HUDEP-2 (cell line): ENCODE measurements at regions not wholly inside any gene's neighbourhood (a gene's known extent, or its start where the extent isn't known, plus 50 kb on each side); places are given as distances from the start of the nearest gene placed in this dataset.

ENCODE experiments used
- DNase-seq, 76 experiments: peaks; one replicate each; lab custom pipeline; 2025; ENCODE audit not compliant: unreplicated experiment in 76 of 76; lab: John Stamatoyannopoulos, UW

GRCh38 chr7:17678896-17679295, 261.4 kb downstream of the SNX13 start:
- no peak for DNase-seq

DNA sequence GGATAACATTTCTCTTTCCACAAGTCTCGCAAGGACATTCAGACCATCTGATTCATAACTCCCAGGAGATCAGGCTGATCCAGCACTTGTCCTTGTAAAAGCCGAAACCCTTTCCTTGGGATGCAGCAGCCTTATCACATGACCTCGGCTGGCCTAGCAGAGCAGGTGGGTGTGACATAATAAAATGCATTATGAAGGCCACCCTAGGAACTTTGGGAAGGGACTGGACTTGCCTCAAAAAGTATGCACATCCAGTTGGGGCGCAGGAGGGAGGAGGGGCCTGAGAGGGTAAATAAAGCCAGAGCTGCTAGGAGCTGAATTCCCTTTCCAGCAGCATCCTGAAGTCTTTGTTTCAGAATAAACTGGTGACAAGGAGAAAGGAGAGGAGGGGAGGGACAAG, 260.8 kb downstream of the SNX13 start:
- no peak for DNase-seq

DNA sequence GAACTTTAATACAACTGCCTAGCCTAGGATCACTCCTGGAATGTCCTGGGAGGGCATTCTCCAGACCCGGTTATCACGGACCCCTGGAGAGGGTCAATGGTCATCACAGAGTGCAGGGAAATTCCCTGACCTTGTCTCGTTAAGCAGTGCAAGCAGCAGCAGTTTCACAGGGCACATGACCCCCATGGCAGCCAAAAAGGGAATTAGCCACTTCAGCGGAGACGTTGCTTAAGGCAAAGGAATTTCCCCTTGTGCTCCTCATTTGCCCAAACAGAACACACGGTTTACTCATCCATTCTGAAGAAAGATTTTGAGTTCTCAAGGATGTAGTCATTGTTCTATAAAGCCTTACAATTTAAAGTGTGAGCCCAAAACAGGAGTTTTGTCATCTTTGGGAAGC, 260.3 kb downstream of the SNX13 start:
- no peak for DNase-seq

DNA sequence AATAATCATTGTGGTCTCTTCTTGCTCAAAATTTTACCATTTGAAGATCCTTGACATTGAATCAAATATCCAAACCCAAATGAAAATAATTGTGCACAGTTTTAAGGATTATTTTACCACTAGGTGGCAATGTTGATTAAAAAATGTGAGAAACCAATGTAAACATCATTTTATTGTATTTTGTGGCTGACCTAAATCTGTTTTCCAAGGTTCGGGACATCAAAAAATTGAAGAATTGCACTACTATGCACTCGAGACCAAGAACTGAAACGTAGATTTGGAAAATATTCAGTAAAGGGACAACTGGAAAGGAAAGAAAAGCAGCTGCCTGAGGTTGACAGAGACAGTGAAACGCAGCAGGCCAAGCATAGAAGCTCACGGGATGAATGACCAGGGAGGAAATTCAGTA, 259.3 kb downstream of the SNX13 start:
- peak in 4 of 76 experiments; percentile 1 to 16 (median 3) for DNase-seq

- no peak for DNase-seq
These were observed 258.3 kb downstream of the SNX13 start for GRCh38 chr7:17681965-17682364.

DNA sequence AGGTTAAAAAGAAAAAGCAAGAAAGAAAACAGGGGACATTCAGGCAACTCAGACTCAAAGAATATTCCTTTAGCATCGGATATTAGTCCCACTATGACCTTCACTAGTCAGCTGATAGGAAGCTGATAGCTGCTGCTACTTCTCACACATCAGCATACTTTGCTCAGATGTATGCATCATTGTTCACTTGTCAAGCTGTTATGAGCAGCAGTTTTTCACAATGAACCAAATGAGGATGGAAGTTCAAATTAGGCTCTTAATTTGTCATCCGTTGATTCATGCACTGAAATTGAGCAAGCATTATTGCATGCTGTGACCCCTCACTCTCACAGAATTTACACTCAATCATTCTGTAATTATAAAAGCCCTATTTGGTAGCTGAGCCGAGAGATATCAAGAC, 257.7 kb downstream of the SNX13 start:
- no peak for DNase-seq

DNA sequence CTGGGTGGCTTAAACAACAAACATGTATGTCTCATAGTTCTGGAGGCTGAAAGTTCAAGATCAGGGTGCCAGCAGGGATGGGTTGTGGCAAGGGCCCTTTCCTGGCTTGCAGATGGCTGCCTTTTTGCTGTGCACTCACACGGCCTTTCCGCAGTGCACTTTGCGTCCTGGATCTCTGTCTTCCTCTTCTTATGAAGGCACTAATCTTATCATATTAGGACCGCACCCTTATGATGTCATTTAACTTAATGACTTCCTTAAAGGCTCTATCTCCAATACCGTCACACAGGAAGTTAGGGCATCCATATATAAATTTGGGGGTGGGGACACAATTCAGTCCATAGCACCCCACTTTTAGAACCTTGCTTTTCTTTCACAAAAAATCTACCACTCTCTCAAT, 255.2 kb downstream of the SNX13 start:
- DNase-seq: no peak

GRCh38 chr7:17687361-17687760, 252.9 kb downstream of the SNX13 start:
- no peak for DNase-seq

- no peak for DNase-seq
These were observed 250.9 kb downstream of the SNX13 start for GRCh38 chr7:17689361-17689902.

DNA sequence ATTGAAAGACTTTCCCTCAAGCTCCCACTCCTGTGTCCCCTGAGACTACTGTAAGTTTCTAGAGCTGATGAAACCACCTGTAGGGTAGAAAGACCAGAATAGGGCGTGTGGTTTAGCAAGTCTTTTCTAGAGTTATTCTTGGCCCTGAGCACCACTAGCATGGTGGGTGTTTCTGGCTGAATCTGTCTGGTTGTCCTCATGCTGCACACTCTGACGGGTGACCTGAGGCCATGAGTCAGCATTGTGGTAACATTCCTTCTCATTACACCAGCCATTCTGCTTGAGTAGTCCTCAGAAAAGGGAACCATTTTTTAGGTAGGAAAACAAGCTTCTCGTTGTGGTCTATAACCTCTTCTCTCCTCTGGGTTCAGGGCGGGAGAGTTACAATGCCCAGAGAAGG, 250.3 kb downstream of the SNX13 start:
- no peak for DNase-seq

DNA sequence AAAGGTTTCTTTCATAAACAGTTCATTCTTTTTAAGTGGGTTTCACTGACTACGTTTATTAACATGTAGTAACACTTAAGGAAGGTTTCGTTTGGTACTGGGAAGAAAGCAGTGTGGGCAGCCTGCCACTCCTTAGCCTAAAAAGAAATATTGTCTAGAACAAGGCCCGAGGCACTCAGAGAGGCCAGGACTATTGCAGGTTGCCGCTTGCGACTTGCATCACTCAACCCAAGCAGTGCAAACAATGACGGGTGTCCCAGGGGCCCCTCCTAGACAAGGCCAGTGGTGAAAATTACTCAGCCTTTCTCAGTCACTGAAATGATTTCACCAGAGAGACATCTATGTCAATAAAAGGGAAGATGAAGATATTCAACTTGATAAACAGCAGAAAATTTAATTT, 243.9 kb downstream of the SNX13 start:
- no peak for DNase-seq

- no peak for DNase-seq
These were observed 243.0 kb downstream of the SNX13 start for GRCh38 chr7:17697128-17697881.

DNA sequence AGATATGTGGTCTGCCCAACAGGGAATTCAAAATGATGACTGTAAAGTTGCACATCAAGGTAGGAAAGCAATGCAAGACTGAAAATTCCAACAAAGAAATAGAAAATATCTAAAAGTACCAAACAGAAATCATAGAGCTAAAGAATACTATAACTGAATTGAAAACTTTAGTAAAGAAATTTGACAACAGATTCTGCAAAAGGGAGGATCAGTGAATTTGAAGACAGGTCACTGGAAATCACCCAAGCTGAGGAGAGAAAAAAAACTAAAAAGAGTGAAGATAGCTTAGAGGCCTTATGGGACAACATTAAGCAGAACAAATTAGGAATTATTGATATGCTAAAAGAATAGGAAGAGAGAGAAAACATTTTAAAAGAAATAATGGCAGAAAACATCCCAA, 240.6 kb downstream of the SNX13 start:
- DNase-seq: no peak

DNA sequence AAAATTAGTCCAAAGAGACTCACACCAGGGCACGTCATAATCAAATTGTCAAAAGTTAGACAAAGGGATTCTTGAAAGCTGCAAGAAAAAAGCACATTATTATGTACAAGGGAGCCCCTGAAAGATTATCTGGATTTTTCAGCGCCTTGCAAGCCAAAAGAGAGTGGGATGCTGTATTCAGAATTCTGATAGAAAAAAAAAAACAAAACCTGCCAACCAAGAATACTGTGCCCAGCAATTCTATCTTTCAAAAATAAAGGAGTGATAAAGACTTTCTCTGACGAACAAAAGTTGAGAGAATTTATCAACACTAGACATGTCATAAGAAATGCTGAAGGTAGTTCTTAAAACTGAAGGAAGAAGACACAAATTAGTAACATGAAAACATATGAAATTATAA, 240.2 kb downstream of the SNX13 start:
- no peak for DNase-seq

GRCh38 chr7:17706275-17706674, 234.0 kb downstream of the SNX13 start:
- DNase-seq: no peak

- DNase-seq: peak in 34 of 76 experiments; percentile 1 to 58 (median 13)
These were observed 233.6 kb downstream of the SNX13 start for GRCh38 chr7:17706734-17707133.

DNA sequence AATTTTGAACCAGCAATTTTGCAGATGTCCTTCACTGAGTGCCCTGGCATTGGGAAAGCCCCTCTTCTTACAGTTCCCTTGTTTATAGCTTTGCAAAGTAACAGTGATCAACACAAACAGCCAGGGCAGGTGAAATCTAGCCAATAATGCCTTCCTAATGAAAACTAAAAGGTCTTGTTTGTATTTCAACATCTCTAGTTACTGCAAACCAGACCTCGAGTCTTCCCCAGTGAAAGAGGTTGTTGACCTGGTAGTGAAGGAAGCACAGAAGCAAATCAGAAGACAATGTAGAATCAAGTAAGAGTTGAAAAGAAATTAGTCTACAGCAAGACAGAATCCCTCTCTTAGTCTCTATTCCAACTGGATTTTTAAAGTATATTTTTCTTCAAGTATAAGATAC, 231.2 kb downstream of the SNX13 start:
- DNase-seq: no peak

- DNase-seq: no peak
These were observed 230.7 kb downstream of the SNX13 start for GRCh38 chr7:17709599-17709998.

DNA sequence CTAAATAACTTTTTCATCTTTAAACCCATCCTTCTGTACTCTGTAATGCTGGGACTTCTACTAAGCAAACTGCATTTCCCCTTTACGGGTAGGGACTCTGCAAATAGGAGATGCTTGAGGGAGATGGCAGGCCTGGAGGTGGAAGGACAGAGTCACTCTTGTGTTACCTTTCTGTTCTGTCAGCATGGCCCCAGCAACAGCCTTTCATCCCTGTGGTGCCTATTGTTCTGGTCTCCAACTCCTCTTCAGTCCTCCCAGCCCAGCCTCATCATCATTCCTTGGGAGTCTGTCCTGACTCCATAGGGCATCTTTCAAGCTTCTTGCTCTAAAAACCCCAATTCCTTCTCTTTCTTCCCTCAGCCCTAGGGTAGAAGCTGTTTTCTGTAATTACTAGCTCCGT, 230.0 kb downstream of the SNX13 start:
- no peak for DNase-seq

DNA sequence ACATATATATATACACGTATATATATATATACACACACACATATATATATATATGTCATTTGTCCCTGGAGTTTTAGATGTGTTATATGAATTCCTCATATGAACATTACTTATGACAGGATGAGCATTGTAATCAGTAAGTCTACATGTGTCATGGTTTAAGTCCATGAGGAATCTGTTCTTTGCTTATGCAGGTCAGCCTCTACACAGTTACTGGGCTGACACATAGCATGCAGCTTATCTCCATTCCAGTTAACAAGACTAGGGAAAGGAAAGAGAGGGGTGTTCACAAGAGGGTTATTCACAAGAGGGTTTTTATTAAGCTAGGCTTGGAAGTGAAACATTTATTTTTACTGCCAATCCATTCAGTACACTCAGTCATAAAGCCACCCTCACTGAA, 226.7 kb downstream of the SNX13 start:
- peak in 1 of 76 experiments; percentile 1 for DNase-seq

- no peak for DNase-seq
These were observed 223.5 kb downstream of the SNX13 start for GRCh38 chr7:17716816-17717215.

- no peak for DNase-seq
These were observed 220.3 kb downstream of the SNX13 start for GRCh38 chr7:17719998-17720397.
